B cell (primary cell): ENCODE measurements at regions not wholly inside any gene's neighbourhood (a gene's known extent, or its start where the extent isn't known, plus 50 kb on each side); places are given as distances from the start of the nearest gene placed in this dataset.

Experiments used
- EZH2 ChIP-seq: IDR thresholded peaks from 2 replicates; pipeline ENCODE4 v1.6.1; 2012; ENCODE audit warnings: borderline replicate concordance, low read depth, mild to moderate bottlenecking, moderate library complexity, low read length; ENCODE audit not compliant: insufficient read depth, poor library complexity, severe bottlenecking
- TF ChIP-seq, protein P1 (sequence below): fragments of 200-600 bp; IDR thresholded peaks from one replicate; pipeline ENCODE4 v1.8.0; 2022; ENCODE audit warnings: antibody characterized with exemption, mild to moderate bottlenecking

DNA sequence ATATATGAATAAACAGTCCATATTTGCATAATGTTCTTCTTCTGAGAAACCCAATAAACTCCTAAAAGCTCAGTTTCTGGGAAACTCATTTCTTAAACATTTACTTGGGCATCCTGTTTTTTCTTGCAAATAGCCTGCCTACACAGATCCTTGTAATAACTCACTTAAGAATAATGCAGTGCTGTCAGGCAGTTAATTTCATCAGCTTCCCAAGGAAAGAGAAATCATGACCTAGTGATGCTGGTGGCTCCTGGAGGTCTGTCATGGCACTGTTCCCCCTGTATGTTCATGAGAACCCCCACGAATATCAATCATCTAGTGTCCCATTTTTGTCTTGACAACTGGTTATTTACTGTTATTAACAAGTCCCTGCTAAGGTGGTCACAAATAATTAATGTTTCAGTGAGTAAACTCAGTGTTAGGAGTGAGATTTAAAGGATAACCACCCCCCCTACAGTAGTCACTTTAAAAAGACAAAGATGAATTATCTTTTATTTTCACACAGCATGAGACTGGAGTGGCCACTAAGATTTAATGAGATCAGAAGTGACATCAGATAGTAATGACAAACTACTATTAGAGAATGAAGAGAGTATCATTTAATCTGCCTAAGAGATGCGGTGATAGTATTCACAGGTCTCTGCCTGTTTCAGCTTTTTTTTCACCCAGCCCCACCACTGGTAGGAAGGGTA lies 279.5 kb upstream of the NECTIN3 start:
- no peak for TF ChIP-seq EZH2
- TF ChIP-seq, protein P1, sequence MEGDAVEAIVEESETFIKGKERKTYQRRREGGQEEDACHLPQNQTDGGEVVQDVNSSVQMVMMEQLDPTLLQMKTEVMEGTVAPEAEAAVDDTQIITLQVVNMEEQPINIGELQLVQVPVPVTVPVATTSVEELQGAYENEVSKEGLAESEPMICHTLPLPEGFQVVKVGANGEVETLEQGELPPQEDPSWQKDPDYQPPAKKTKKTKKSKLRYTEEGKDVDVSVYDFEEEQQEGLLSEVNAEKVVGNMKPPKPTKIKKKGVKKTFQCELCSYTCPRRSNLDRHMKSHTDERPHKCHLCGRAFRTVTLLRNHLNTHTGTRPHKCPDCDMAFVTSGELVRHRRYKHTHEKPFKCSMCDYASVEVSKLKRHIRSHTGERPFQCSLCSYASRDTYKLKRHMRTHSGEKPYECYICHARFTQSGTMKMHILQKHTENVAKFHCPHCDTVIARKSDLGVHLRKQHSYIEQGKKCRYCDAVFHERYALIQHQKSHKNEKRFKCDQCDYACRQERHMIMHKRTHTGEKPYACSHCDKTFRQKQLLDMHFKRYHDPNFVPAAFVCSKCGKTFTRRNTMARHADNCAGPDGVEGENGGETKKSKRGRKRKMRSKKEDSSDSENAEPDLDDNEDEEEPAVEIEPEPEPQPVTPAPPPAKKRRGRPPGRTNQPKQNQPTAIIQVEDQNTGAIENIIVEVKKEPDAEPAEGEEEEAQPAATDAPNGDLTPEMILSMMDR = no peak
